Thyroid gland (tissue), 4 donors: ENCODE measurements at regions not wholly inside any gene's neighbourhood (a gene's known extent, or its start where the extent isn't known, plus 50 kb on each side); places are given as distances from the start of the nearest gene placed in this dataset.

Experiments used
- DNase-seq, 2 donors: peaks; one replicate each; pipeline ENCODE4 v3.0.0-alpha.2; 2019
- H3K27ac ChIP-seq, 3 donors: fragments of 200-600 bp; sonication (generic); 1 replicate in 2 of 3; 2 replicates in 1 of 3; pipeline ENCODE4 v1.5.1; 2016 to 2019; ENCODE audit warnings: mild to moderate bottlenecking in 1 of 3, moderate library complexity in 1 of 3
- H3K27me3 ChIP-seq: fragments of 200-600 bp; sonication (generic); one replicate; pipeline ENCODE4 v1.5.1; 2019
- H3K36me3 ChIP-seq, 2 donors: fragments of 200-600 bp; sonication (generic); one replicate each; pipeline ENCODE4 v1.5.1; 2016 to 2019
- H3K4me1 ChIP-seq, 2 donors: fragments of 200-600 bp; sonication (generic); one replicate each; pipeline ENCODE4 v1.5.1; 2017 to 2019
- H3K4me3 ChIP-seq, 3 donors: fragments of 200-600 bp; sonication (generic); replicated peaks in 1 of 3; 1 replicate in 2 of 3; 2 replicates in 1 of 3; pipeline ENCODE4 v1.5.1; 2016; ENCODE audit warnings: mild to moderate bottlenecking in 1 of 3
- H3K9me3 ChIP-seq: fragments of 200-600 bp; sonication (generic); one replicate; pipeline ENCODE4 v1.5.1; 2017
- CTCF ChIP-seq, 6 experiments: fragments of 200-600 bp in 3 of 6; fragments of 450-650 bp in 3 of 6; sonication (generic) in 3 of 6; IDR thresholded peaks; one replicate each; pipeline ENCODE4 v1.5.1; 2016 to 2019; ENCODE audit warnings: antibody characterized with exemption in 6 of 6, mild to moderate bottlenecking in 2 of 6, inconsistent platforms in 1 of 6, moderate library complexity in 1 of 6
- POLR2A ChIP-seq, 2 donors: fragments of 450-650 bp; IDR thresholded peaks; one replicate each; pipeline ENCODE4 v1.6.1; 2017; ENCODE audit warnings: antibody characterized with exemption in 2 of 2, mild to moderate bottlenecking in 2 of 2, moderate library complexity in 1 of 2
- WGBS, 2 donors: methylation state at CpG; one replicate each; pipeline ENCODE4 v1.1.5; 2017; 5-methylcytosine and 5-hydroxymethylcytosine counted together
- intact Hi-C: fragments of 100-400 bp; cut with DNase I; formaldehyde crosslinking; loops from one replicate; pipeline ENCODE4 v1.15.1; 2023

- no peak for DNase-seq
- H3K27ac ChIP-seq, result no peak overlapping the region
- no peaks in the 10 kb centered on the region for H3K36me3 ChIP-seq
- WGBS, 2 donors, result 90 to 99% methylated on average over 2 of the region's 2 CpGs
- TF ChIP-seq CTCF (IDR thresholded peaks at IDR 0.05), result no peak
- no peak for TF ChIP-seq POLR2A (IDR thresholded peaks at IDR 0.05)
- no peaks in the 10 kb centered on the region for H3K9me3 ChIP-seq
- H3K4me1 ChIP-seq, result no peaks in the 10 kb centered on the region
- intact Hi-C loops, result no loop called here
- H3K4me3 ChIP-seq, result no peak overlapping the region
- no peaks in the 10 kb centered on the region for H3K27me3 ChIP-seq
Observed at GRCh38 chr2:56464613-56465012, 280.8 kb downstream of the CCDC85A start.

DNA sequence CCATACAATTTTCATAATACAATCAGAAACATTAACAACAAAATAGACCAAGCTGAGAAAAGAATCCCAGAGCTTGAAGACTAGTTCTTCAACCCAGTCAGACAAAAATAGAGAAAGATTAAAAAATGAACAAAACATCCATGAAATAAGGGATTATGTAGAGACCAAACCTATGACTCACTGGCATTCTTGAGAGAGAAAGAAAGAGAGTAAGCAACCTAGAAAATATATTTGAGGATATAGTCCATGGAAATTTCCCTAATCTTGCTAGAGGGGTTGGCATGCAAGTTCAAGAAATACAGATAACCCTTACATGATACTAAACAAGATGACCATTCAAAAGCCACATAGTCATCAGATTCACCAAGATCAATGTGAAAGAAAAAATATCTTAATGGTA lies 281.7 kb downstream of the CCDC85A start:
- no peak for TF ChIP-seq CTCF (IDR thresholded peaks at IDR 0.05)
- no peak for TF ChIP-seq POLR2A (IDR thresholded peaks at IDR 0.05)
- no peak for DNase-seq
- intact Hi-C loops, result no loop called here

GRCh38 chr2:56473524-56473923 lies 289.7 kb downstream of the CCDC85A start:
- peaks cover 17 to 21% of the 10 kb centered on the region in 2 donors for H3K4me1 ChIP-seq
- intact Hi-C loops, result no loop called here

More for the DNA sequence above, 281.7 kb downstream of the CCDC85A start:
- no peak overlapping the region for H3K27ac ChIP-seq
- H3K9me3 ChIP-seq, result no peaks in the 10 kb centered on the region
- H3K4me3 ChIP-seq, result no peak overlapping the region
- no peaks in the 10 kb centered on the region for H3K27me3 ChIP-seq
- no peaks in the 10 kb centered on the region for H3K36me3 ChIP-seq
- no peaks in the 10 kb centered on the region for H3K4me1 ChIP-seq

GRCh38 chr2:56474412-56475158 lies 290.8 kb downstream of the CCDC85A start:
- intact Hi-C loops, result no loop called here
- 25 to 26% methylated on average over 4 of the region's 4 CpGs for WGBS, 2 donors
- Histone ChIP-seq H3K27me3 (no peaks in the 10 kb centered on the region), H3K4me3 (no peak overlapping the region), H3K36me3 (no peaks in the 10 kb centered on the region), H3K4me1 (peaks cover 17 to 21% of the 10 kb centered on the region in 2 donors), H3K27ac (peak overlapping the region; percentile 50 to 68 (median 55)), H3K9me3 (no peaks in the 10 kb centered on the region)
- peak; percentile 27 to 50 for DNase-seq
- TF ChIP-seq CTCF (IDR thresholded peaks at IDR 0.05), result no peak
- TF ChIP-seq POLR2A (IDR thresholded peaks at IDR 0.05), result no peak

More at GRCh38 chr2:56473524-56473923, 289.7 kb downstream of the CCDC85A start:
- no peaks in the 10 kb centered on the region for H3K27me3 ChIP-seq
- no peak for TF ChIP-seq CTCF (IDR thresholded peaks at IDR 0.05)
- no peak for TF ChIP-seq POLR2A (IDR thresholded peaks at IDR 0.05)
- no peak for DNase-seq
- no peak overlapping the region for H3K4me3 ChIP-seq
- H3K27ac ChIP-seq, result no peak overlapping the region
- H3K36me3 ChIP-seq, result no peaks in the 10 kb centered on the region
- no peaks in the 10 kb centered on the region for H3K9me3 ChIP-seq

- 56 to 57% methylated on average over 2 of the region's 2 CpGs for WGBS, 2 donors
- Histone ChIP-seq H3K27ac (peak overlapping the region; percentile 50 to 68 (median 55)), H3K9me3 (no peaks in the 10 kb centered on the region), H3K4me1 (peaks cover 17 to 21% of the 10 kb centered on the region in 2 donors), H3K27me3 (no peaks in the 10 kb centered on the region), H3K36me3 (no peaks in the 10 kb centered on the region), H3K4me3 (no peak overlapping the region)
- peak in 1 of 2 donors; percentile 8 for DNase-seq
- intact Hi-C loops, result no loop called here
- TF ChIP-seq CTCF (IDR thresholded peaks at IDR 0.05) (no peak), POLR2A (IDR thresholded peaks at IDR 0.05) (no peak)
Observed at GRCh38 chr2:56475191-56475590, 291.4 kb downstream of the CCDC85A start.
